SU-DHL-6 (cell line): ENCODE measurements at regions not wholly inside any gene's neighbourhood (a gene's known extent, or its start where the extent isn't known, plus 50 kb on each side); places are given as distances from the start of the nearest gene placed in this dataset.

ENCODE experiments used
- H2AFZ ChIP-seq: fragments of 200-600 bp; sonication (generic); 2 replicates; pipeline ENCODE4 v1.6.1; 2014; ENCODE audit warnings: low read depth, mild to moderate bottlenecking, moderate library complexity, mixed read lengths, antibody characterized with exemption, low read length; ENCODE audit not compliant: severe bottlenecking
- H3F3A ChIP-seq: fragments of 200-600 bp; shearing (Covaris generic); 2 replicates; pipeline ENCODE4 v1.6.0; 2016; ENCODE audit warnings: antibody characterized with exemption, mild to moderate bottlenecking; ENCODE audit not compliant: insufficient read depth
- H3K27ac ChIP-seq: fragments of 200-600 bp; sonication (generic); 2 replicates; pipeline ENCODE4 v1.5.1; 2016; ENCODE audit warnings: low read depth, mild to moderate bottlenecking, low read length, moderate library complexity, mixed read lengths
- H3K27me3 ChIP-seq: fragments of 200-600 bp; sonication (generic), shearing (Covaris generic); 2 replicates; pipeline ENCODE4 v1.6.0; 2014; ENCODE audit warnings: mild to moderate bottlenecking, low read length
- H3K36me3 ChIP-seq: fragments of 200-600 bp; sonication (generic); 2 replicates; pipeline ENCODE4 v1.6.1; 2014; ENCODE audit warnings: mild to moderate bottlenecking, low read length, mixed read lengths
- H3K4me2 ChIP-seq: fragments of 300-600, 200-600 bp; shearing (Covaris generic), sonication (generic); 2 replicates; pipeline ENCODE4 v1.6.0; 2014; ENCODE audit warnings: low read length, low read depth, mild to moderate bottlenecking; ENCODE audit not compliant: poor library complexity, severe bottlenecking
- H3K4me3 ChIP-seq: fragments of 200-600 bp; sonication (generic); 2 replicates; pipeline ENCODE4 v1.5.1; 2014; ENCODE audit warnings: antibody characterized with exemption, low read length, mild to moderate bottlenecking, mixed read lengths; ENCODE audit not compliant: insufficient read depth, poor library complexity, severe bottlenecking
- H3K79me2 ChIP-seq: fragments of 200-600 bp; sonication (generic); 2 replicates; pipeline ENCODE4 v1.6.1; 2014; ENCODE audit warnings: mild to moderate bottlenecking, low read length, moderate library complexity; ENCODE audit not compliant: insufficient read depth
- H3K9ac ChIP-seq: fragments of 200-600 bp; sonication (generic); 2 replicates; pipeline ENCODE4 v1.7.0; 2014; ENCODE audit warnings: mild to moderate bottlenecking, low read length
- H3K9me2 ChIP-seq: fragments of 200-600 bp; sonication (generic); replicated peaks from 2 replicates; pipeline ENCODE4 v1.6.1; 2014; ENCODE audit warnings: low read length; ENCODE audit not compliant: insufficient read depth
- H3K9me3 ChIP-seq: fragments of 200-600 bp; sonication (generic); 2 replicates; pipeline ENCODE4 v1.6.1; 2014; ENCODE audit warnings: low read length, mixed read lengths; ENCODE audit not compliant: insufficient read depth
- H4K20me1 ChIP-seq: fragments of 200-600 bp; sonication (generic); 2 replicates; pipeline ENCODE4 v1.6.1; 2014; ENCODE audit warnings: low read depth, mild to moderate bottlenecking, antibody characterized with exemption, low read length, moderate library complexity, mixed read lengths
- EZH2phosphoT487 ChIP-seq: fragments of 200-600 bp; sonication (generic), shearing (Covaris generic); conservative IDR thresholded peaks from 2 replicates; pipeline ENCODE4 v1.6.1; 2018; ENCODE audit warnings: mild to moderate bottlenecking, antibody characterized with exemption, low read length, moderate library complexity, mixed read lengths
- TF ChIP-seq, protein P1 (sequence below): fragments of 200-600 bp; sonication (generic); IDR thresholded peaks from one replicate; pipeline ENCODE4 v1.5.1; 2017; ENCODE audit warnings: antibody characterized with exemption, mild to moderate bottlenecking, low read length, moderate library complexity; ENCODE audit not compliant: insufficient read depth, poor library complexity, severe bottlenecking

DNA sequence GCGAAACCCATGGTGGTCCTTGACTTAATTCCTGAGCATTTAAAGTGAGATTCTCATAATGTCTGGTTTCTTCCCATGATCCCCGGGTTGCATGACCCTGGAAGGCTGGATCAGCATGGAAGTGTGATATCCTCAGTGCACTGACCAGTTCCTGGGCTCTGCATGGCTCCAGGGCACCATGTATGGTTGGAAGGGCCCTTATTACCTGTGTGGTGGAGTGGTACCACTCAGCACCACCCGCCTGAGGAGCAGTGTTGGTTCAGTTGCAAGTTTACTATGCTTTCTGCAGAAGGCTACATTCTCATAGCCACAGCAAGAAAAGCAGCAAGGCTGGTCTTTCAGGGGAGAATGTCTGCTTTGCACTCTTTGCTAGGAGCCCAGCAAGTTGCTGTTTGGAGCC is 325.7 kb upstream of the MKI67 start:
- H3K4me2 ChIP-seq, result no peak overlapping the region
- H3F3A ChIP-seq, result no peaks in the 10 kb centered on the region
- no peaks in the 10 kb centered on the region for H3K9me3 ChIP-seq
- no peak for TF ChIP-seq EZH2phosphoT487
- TF ChIP-seq, protein P1, sequence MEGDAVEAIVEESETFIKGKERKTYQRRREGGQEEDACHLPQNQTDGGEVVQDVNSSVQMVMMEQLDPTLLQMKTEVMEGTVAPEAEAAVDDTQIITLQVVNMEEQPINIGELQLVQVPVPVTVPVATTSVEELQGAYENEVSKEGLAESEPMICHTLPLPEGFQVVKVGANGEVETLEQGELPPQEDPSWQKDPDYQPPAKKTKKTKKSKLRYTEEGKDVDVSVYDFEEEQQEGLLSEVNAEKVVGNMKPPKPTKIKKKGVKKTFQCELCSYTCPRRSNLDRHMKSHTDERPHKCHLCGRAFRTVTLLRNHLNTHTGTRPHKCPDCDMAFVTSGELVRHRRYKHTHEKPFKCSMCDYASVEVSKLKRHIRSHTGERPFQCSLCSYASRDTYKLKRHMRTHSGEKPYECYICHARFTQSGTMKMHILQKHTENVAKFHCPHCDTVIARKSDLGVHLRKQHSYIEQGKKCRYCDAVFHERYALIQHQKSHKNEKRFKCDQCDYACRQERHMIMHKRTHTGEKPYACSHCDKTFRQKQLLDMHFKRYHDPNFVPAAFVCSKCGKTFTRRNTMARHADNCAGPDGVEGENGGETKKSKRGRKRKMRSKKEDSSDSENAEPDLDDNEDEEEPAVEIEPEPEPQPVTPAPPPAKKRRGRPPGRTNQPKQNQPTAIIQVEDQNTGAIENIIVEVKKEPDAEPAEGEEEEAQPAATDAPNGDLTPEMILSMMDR, result no peak
- H2AFZ ChIP-seq, result no peak overlapping the region
- no peaks in the 10 kb centered on the region for H3K9me2 ChIP-seq
- no peaks in the 10 kb centered on the region for H3K79me2 ChIP-seq
- H3K27me3 ChIP-seq, result no peaks in the 10 kb centered on the region
- H3K36me3 ChIP-seq, result no peaks in the 10 kb centered on the region
- H3K9ac ChIP-seq, result no peak overlapping the region
- H3K27ac ChIP-seq, result no peak overlapping the region
- no peak overlapping the region for H3K4me3 ChIP-seq
- no peaks in the 10 kb centered on the region for H4K20me1 ChIP-seq

DNA sequence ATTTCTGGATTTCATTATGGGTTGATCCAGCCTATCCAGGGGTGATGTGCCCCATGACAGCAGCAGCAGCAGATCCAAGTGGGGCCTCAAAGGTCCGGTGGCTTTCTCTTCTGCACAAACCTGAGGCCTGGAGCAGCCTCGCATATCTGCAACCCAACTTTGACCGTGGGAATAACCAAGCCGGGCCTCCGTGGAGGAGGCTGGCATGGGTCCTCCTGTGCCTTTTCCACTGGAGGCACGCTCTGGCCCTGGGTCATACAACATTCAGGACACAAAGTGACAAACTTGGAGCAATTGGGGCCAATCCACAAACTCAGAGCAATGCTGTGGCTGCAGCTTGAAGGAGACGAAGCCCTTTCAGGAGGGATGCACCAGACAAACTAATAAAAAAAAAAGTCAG is 330.0 kb upstream of the MKI67 start:
- Histone ChIP-seq H3K9me3 (no peaks in the 10 kb centered on the region), H3K4me2 (no peak overlapping the region), H3K36me3 (no peaks in the 10 kb centered on the region), H3K9ac (no peak overlapping the region), H3K27me3 (no peaks in the 10 kb centered on the region), H4K20me1 (no peaks in the 10 kb centered on the region), H2AFZ (no peak overlapping the region), H3F3A (no peaks in the 10 kb centered on the region), H3K9me2 (no peaks in the 10 kb centered on the region), H3K79me2 (no peaks in the 10 kb centered on the region), H3K27ac (no peak overlapping the region), H3K4me3 (no peak overlapping the region)
- TF ChIP-seq EZH2phosphoT487, result no peak
- TF ChIP-seq, protein P1, result no peak

DNA sequence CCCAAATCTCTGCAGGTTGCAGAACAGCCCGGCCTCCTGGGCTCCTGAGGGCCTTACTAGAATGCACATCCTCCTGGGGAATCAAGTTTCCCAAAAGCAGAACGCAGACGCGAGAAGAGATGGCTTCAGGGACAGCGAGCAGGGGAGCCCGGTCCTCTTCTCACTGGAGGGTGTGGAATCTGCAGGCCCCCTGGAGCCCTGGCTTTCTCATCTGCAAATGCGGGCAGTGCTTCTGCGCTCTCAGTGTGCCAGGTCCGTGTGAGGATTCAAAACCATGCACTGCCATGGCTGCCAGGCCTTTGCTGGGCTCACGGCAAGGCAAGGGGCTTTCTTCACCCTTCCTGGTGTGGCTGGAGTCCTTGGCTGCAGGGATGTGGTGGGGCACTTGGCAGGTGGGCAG is 330.9 kb upstream of the MKI67 start:
- Histone ChIP-seq H3K4me2 (no peak overlapping the region), H3F3A (no peaks in the 10 kb centered on the region), H3K9me2 (no peaks in the 10 kb centered on the region), H3K79me2 (no peaks in the 10 kb centered on the region), H3K27ac (no peak overlapping the region), H3K4me3 (no peak overlapping the region), H3K36me3 (no peaks in the 10 kb centered on the region), H4K20me1 (no peaks in the 10 kb centered on the region), H3K9me3 (no peaks in the 10 kb centered on the region), H3K9ac (no peak overlapping the region), H3K27me3 (no peaks in the 10 kb centered on the region), H2AFZ (no peak overlapping the region)
- no peak for TF ChIP-seq EZH2phosphoT487
- TF ChIP-seq, protein P1, result no peak

DNA sequence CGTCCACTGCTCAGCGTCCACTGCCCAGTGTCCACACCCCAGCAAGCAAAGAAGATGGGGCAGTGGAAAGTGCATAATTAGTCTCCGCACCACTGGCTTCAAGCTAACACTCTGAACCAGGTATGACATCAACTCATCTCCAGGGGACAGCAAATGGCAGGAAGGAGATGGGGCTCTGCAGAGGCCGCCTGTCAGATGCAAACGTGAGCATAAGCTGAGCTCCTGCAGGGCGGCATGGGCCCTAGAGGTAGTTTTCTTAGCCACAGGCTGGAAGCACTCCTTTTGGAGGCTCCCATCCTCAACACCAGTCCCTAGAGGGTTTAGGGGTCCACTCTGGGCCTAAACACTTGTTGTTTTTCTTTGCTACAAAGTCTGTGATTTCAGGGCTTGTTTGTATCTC is 335.8 kb upstream of the MKI67 start:
- H3K4me3 ChIP-seq, result no peak overlapping the region
- no peaks in the 10 kb centered on the region for H3K9me2 ChIP-seq
- no peaks in the 10 kb centered on the region for H3K9me3 ChIP-seq
- no peak overlapping the region for H3K27ac ChIP-seq
- TF ChIP-seq EZH2phosphoT487, result no peak
- TF ChIP-seq, protein P1, result no peak
- H3F3A ChIP-seq, result no peaks in the 10 kb centered on the region
- H4K20me1 ChIP-seq, result no peaks in the 10 kb centered on the region
- H3K36me3 ChIP-seq, result no peaks in the 10 kb centered on the region
- H2AFZ ChIP-seq, result no peak overlapping the region
- no peaks in the 10 kb centered on the region for H3K27me3 ChIP-seq
- H3K79me2 ChIP-seq, result no peaks in the 10 kb centered on the region
- H3K4me2 ChIP-seq, result no peak overlapping the region
- H3K9ac ChIP-seq, result no peak overlapping the region
